DND-41 (cell line): ENCODE measurements at regions not wholly inside any gene's neighbourhood (a gene's known extent, or its start where the extent isn't known, plus 50 kb on each side); places are given as distances from the start of the nearest gene placed in this dataset.
A peak's percentile ranks its signal among the peaks of the same experiment; 100 is the strongest.

ENCODE experiments used
- ATAC-seq: fragments of 200-7000 bp; cut with Tn5 transposase; 3 replicates; pipeline ENCODE4 v1.9.1; 2021; ENCODE audit warnings: low read depth; ENCODE audit not compliant: insufficient read depth
- DNase-seq: peaks from one replicate; pipeline ENCODE4 v3.0.0-alpha.2; 2020
- H2AFZ ChIP-seq: 2 replicates; pipeline ENCODE4 v1.6.0; 2012; ENCODE audit warnings: low read depth, low read length
- H3K27ac ChIP-seq: 2 replicates; pipeline ENCODE4 v1.5.1; 2012; ENCODE audit warnings: low read length, inconsistent platforms
- H3K27me3 ChIP-seq: fragments of 200-600 bp; sonication (generic); 2 replicates; pipeline ENCODE4 v1.6.0; 2012; ENCODE audit warnings: low read length, mild to moderate bottlenecking, inconsistent platforms; ENCODE audit not compliant: insufficient read depth, poor library complexity
- H3K36me3 ChIP-seq: 2 replicates; pipeline ENCODE4 v1.5.1; 2012; ENCODE audit warnings: low read length, inconsistent platforms; ENCODE audit not compliant: insufficient read depth
- H3K4me1 ChIP-seq: 2 replicates; pipeline ENCODE4 v1.5.1; 2012; ENCODE audit warnings: mild to moderate bottlenecking, low read length; ENCODE audit not compliant: insufficient read depth
- H3K4me2 ChIP-seq: 2 replicates; pipeline ENCODE4 v1.6.0; 2012; ENCODE audit warnings: mild to moderate bottlenecking, moderate library complexity, low read length, inconsistent platforms; ENCODE audit not compliant: insufficient read depth
- H3K4me3 ChIP-seq, 2 experiments: fragments of 200-600 bp in 1 of 2; shearing (Covaris generic) in 1 of 2; 2 replicates each; pipeline ENCODE4 v1.5.1; 2012 to 2016; ENCODE audit warnings: inconsistent platforms in 2 of 2, low read length in 2 of 2, mild to moderate bottlenecking in 2 of 2, low read depth in 1 of 2, moderate library complexity in 1 of 2
- H3K79me2 ChIP-seq: 2 replicates; pipeline ENCODE4 v1.6.0; 2012; ENCODE audit warnings: low read length, inconsistent platforms; ENCODE audit not compliant: insufficient read depth
- H3K9ac ChIP-seq: 2 replicates; pipeline ENCODE4 v1.6.0; 2012; ENCODE audit warnings: low read depth, mild to moderate bottlenecking, inconsistent platforms, low read length, moderate library complexity
- H3K9me3 ChIP-seq: 2 replicates; pipeline ENCODE4 v1.5.1; 2012; ENCODE audit warnings: low read length, moderate library complexity, mild to moderate bottlenecking, inconsistent platforms; ENCODE audit not compliant: insufficient read depth, severe bottlenecking
- H4K20me1 ChIP-seq: 2 replicates; pipeline ENCODE4 v1.6.0; 2012; ENCODE audit warnings: low read length; ENCODE audit not compliant: insufficient read depth
- CTCF ChIP-seq: IDR thresholded peaks from 2 replicates; pipeline ENCODE4 v1.5.1; 2012; ENCODE audit warnings: borderline replicate concordance, low read length, moderate library complexity, mild to moderate bottlenecking; ENCODE audit not compliant: poor library complexity, severe bottlenecking; ENCODE audit errors: extremely low read depth
- EZH2 ChIP-seq: IDR thresholded peaks from 3 replicates; pipeline ENCODE4 v1.6.1; 2012; ENCODE audit warnings: borderline replicate concordance, low read depth, mild to moderate bottlenecking, moderate library complexity, low read length, inconsistent platforms; ENCODE audit not compliant: severe bottlenecking

DNA sequence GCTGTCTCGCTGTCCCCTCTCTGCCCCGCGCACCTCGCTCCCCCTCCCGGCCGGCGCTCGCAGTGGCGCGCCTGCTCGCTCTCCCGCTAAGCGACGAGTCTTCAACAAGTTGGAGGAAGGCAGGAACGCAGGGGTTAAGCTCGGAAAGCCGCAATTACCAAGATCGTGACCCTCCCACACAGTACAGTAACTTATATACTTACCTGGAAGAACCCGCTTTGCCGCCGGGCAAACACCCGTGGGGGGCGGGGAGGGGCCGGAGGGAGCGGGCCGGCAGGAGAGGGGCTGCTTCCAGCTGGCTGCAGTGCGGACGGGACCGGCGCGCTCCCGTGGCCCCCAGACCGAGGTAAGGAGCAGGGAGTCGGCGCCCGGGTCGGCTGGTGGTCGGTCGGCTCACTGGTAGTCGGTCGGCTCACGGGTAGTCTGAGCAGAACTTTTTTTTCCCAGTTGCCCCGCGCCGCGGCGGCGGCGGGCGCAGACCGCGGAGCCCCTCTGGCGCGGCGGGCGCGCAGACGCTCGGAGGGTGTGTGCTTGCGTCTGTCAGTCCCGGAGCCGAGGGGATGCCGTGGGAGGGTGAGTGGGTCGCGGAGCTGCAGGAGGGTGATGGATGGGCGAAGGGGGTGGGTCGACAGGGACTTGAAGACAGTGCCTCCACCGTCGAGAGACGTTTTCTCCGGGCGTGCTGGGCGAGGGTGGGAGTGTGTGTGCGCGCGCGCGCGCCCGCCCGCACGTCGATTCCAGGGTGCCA is 101.2 kb upstream of the HSD17B12 start:
- Histone ChIP-seq H3K4me3 (no peak overlapping the region), H3K27ac (no peak overlapping the region), H3K9me3 (no peaks in the 10 kb centered on the region), H3K36me3 (no peaks in the 10 kb centered on the region), H3K4me1 (no peaks in the 10 kb centered on the region), H2AFZ (no peak overlapping the region), H3K79me2 (no peaks in the 10 kb centered on the region), H3K9ac (no peak overlapping the region), H3K27me3 (peaks cover 3% of the 10 kb centered on the region), H4K20me1 (no peaks in the 10 kb centered on the region), H3K4me2 (no peak overlapping the region)
- ATAC-seq (peak; percentile 47; the same call in 1 of the 3 replicates), DNase-seq (no peak)
- no peak for TF ChIP-seq EZH2
- TF ChIP-seq CTCF: no peak

- H3K27me3 ChIP-seq: peaks cover 3% of the 10 kb centered on the region
- no peaks in the 10 kb centered on the region for H4K20me1 ChIP-seq
- DNase-seq: no peak
- no peak for ATAC-seq
- H3K9ac ChIP-seq: no peak overlapping the region
- no peaks in the 10 kb centered on the region for H3K9me3 ChIP-seq
- no peaks in the 10 kb centered on the region for H3K36me3 ChIP-seq
- H3K4me2 ChIP-seq: no peak overlapping the region
- TF ChIP-seq CTCF (no peak), EZH2 (no peak)
- no peak overlapping the region for H3K27ac ChIP-seq
- H3K4me3 ChIP-seq: no peak overlapping the region
- no peaks in the 10 kb centered on the region for H3K79me2 ChIP-seq
- no peaks in the 10 kb centered on the region for H3K4me1 ChIP-seq
- H2AFZ ChIP-seq: no peak overlapping the region
These were observed 100.6 kb upstream of the HSD17B12 start for GRCh38 chr11:43579919-43580276.

DNA sequence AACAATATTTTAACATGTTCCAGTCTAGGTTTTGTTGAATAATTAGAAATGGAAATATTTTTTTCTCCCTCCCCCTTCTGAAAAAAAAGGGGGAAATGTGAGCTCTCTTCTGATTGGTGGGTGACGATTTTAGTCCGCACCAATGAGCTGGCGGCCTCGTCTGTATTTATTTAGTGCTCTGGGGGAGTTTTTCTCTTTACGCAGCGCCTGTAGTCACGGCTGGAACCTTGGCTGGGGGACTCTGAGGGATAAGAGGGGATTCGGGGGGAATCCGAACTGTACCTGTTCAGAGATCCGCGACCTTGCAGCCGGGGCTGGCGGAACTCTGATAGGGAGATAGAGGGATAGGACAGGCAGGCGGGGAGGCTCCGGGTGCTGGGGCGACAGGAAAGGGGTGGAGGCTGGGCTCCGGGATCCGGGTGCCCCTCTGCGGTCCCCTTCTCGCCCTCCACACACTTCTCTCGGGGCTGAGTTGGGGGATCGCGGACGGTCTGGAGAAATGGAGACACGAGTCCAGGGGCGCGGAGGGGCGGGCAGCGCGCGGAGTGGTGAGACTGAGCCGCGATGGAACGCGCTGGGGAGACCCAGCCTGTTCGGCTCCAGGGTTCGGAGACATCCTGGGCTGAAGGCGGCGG is 99.7 kb upstream of the HSD17B12 start:
- no peak overlapping the region for H2AFZ ChIP-seq

More for the DNA sequence above, 99.7 kb upstream of the HSD17B12 start:
- Histone ChIP-seq H4K20me1 (no peaks in the 10 kb centered on the region), H3K36me3 (no peaks in the 10 kb centered on the region), H3K79me2 (no peaks in the 10 kb centered on the region), H3K9me3 (no peaks in the 10 kb centered on the region), H3K4me2 (no peak overlapping the region), H3K4me1 (no peaks in the 10 kb centered on the region), H3K9ac (no peak overlapping the region), H3K4me3 (no peak overlapping the region), H3K27ac (no peak overlapping the region), H3K27me3 (peaks cover 3% of the 10 kb centered on the region)
- no peak for ATAC-seq
- DNase-seq: no peak
- no peak for TF ChIP-seq EZH2
- TF ChIP-seq CTCF: no peak
